Erythroblast (primary cell): ENCODE measurements at regions not wholly inside any gene's neighbourhood (a gene's known extent, or its start where the extent isn't known, plus 50 kb on each side); places are given as distances from the start of the nearest gene placed in this dataset.

Experiments used
- DNase-seq, 2 experiments: peaks; one replicate each; lab custom pipeline; 2025; lab: John Stamatoyannopoulos, UW
- GATA1 ChIP-seq: IDR thresholded peaks from 2 replicates; pipeline ENCODE4 v1.6.1; 2011; ENCODE audit warnings: low read depth, mild to moderate bottlenecking, control low read depth, low read length, moderate library complexity
- POLR2A ChIP-seq: IDR thresholded peaks from 2 replicates; pipeline ENCODE4 v1.6.1; 2011; ENCODE audit warnings: mild to moderate bottlenecking, low read length

DNA sequence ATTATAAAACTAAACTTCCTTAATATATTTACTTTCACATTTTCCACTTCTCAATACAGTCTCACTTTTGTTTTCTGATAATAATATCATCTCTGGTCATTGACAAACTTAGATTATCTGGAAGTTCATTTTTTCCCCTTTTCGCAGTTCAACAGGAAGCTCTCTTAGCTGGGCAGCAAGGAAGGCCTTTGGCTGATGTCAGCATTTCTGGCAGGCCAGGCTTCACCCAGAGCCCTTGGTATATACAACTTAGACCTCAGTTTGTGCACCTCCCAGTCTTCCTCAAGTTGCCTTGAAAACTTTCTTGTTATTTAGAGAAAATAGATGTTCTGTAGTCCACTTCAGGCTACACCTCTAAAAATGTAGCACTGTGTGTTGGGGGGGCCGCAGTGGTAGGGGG, 1103.6 kb downstream of the AMY1C start:
- TF ChIP-seq POLR2A (no peak), GATA1 (no peak)

DNA sequence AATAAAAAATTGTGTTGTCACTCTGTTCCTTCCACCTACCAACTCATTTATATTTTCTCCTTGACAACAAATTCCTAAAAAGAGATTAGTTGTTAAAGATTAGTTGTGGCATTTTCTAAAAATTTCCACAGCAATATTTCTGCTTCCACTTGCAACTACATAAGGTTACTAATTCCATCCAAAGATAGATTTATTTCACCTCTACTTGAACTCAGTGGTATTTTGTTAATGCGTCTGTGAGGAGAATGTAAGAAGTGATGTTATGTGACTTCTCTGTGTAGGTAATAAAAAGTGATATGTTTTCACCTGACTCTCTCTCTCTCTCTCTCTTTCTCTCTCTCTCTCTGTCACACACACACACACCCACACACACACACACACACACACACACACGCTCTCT, 1104.8 kb downstream of the AMY1C start:
- no peak for DNase-seq
- TF ChIP-seq GATA1 (no peak), POLR2A (no peak)

More for the DNA sequence above, 1103.6 kb downstream of the AMY1C start:
- no peak for DNase-seq

GRCh38 chr1:104855550-104855949, 1105.9 kb downstream of the AMY1C start:
- no peak for DNase-seq

GRCh38 chr1:104856091-104856490, 1106.4 kb downstream of the AMY1C start:
- DNase-seq, result no peak
- no peak for TF ChIP-seq GATA1
- TF ChIP-seq POLR2A, result no peak

More at GRCh38 chr1:104855550-104855949, 1105.9 kb downstream of the AMY1C start:
- TF ChIP-seq POLR2A (no peak), GATA1 (no peak)

DNA sequence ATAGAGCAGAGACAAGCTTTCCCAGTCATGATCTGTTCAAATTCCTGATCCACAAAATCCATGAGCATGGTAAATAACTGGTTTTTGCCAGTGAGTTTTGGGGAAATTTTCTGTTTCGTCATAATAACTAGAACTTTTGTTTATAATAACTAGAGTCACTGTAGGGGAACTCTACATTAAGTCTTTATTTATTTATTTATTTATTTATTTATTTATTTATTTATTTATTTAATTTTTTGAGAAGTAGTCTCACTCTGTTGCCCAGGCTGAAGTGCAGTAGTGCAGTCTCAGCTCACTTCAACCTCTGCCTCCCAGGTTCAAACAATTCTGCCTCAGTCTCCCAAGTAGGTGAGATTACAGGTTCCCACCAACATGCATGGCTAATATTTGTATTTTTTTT, 1106.8 kb downstream of the AMY1C start:
- DNase-seq, result no peak
- TF ChIP-seq GATA1 (no peak), POLR2A (no peak)

DNA sequence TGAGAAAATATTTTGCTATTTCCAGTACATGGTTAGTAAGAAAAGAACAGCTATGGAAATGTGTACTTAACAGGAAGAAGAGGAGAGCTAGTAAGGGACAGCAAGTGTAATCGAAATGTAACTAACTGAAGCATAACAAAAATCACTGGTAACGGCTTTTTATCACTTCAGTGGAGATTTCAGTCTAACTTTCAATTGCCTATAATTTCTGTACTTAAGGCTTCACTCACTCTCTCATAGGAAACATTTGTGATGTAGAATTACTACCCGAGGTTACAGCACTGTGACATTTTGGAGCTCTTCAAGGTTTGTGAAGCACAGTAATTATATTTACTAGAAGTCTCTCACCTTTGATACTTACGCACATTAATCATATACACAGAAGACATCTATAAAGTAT, 1119.1 kb downstream of the AMY1C start:
- DNase-seq, result no peak
- no peak for TF ChIP-seq GATA1
- TF ChIP-seq POLR2A, result no peak

GRCh38 chr1:104874044-104874443, 1124.3 kb downstream of the AMY1C start:
- DNase-seq, result no peak
- no peak for TF ChIP-seq POLR2A
- no peak for TF ChIP-seq GATA1

- no peak for DNase-seq
- TF ChIP-seq POLR2A, result no peak
- no peak for TF ChIP-seq GATA1
Measured at GRCh38 chr1:104878203-104878909, 1128.7 kb downstream of the AMY1C start.

- DNase-seq, result no peak
- no peak for TF ChIP-seq POLR2A
- no peak for TF ChIP-seq GATA1
Measured at GRCh38 chr1:104884939-104885338, 1135.2 kb downstream of the AMY1C start.

- DNase-seq, result no peak
Measured at GRCh38 chr1:104905322-104905721, 1155.6 kb downstream of the AMY1C start.

GRCh38 chr1:104906141-104906540, 1156.4 kb downstream of the AMY1C start:
- TF ChIP-seq GATA1 (no peak), POLR2A (no peak)
- DNase-seq, result no peak

More at GRCh38 chr1:104905322-104905721, 1155.6 kb downstream of the AMY1C start:
- TF ChIP-seq GATA1, result no peak
- no peak for TF ChIP-seq POLR2A

DNA sequence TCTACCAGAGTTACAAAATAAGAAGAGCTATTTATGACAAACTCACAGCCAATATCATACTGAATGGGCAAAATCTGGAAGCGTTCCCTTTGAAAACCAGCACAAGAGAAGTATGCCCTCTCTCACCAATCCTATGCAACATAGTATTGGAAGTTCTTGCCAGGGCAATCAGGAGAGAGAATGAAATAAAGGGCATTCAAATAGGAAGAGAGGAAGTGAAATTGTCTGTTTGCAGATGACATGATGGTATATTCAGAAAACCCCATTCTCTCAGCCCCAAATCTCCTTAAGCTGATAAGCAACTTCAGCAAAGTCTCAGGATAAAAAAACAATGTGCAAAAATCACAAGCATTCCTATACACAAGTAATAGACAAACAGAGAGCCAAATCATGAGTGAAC, 1169.5 kb downstream of the AMY1C start:
- DNase-seq, result no peak
- TF ChIP-seq POLR2A (no peak), GATA1 (no peak)

DNA sequence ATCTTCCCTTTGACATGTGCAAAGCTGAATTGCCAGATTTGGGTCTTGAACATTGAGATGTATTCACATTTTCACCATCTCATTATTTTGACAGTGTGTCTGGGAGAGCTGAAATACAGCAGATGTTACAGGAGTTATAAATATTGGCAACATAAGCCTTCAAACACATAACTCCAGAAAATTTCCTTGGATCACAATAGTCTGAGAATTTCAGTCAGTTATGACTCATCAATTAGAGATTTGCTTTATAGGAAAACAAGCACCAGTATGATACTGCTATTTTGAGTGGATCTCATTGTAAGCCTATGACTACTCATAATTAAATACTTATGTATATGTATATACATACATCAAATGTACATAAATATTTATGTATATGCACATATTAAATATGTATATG, 1171.8 kb downstream of the AMY1C start:
- no peak for DNase-seq

GRCh38 chr1:104923075-104923474, 1173.4 kb downstream of the AMY1C start:
- TF ChIP-seq POLR2A (no peak), GATA1 (no peak)
- no peak for DNase-seq

More for the DNA sequence above, 1171.8 kb downstream of the AMY1C start:
- no peak for TF ChIP-seq GATA1
- TF ChIP-seq POLR2A, result no peak

DNA sequence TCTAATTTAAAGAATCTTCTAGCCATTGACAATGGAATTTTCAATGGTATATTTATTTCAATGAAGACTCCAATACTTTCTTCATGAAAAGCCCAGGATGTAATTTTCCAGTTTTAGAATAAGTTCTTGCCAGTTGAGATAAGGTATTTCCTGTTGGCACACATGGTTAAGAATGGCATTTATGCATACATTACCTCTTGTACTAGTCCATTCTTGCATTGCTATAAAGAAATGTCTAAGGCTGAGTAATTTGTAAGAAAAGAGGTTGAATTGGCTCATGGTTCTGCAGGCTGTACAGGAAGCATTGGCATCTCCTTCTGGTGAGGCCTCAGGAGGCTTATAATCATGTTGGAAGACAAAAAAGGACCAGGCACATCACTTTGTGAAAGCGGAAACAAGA, 1179.6 kb downstream of the AMY1C start:
- TF ChIP-seq POLR2A, result no peak
- TF ChIP-seq GATA1, result no peak
- DNase-seq, result no peak
